H1 (cell line): ENCODE measurements at regions not wholly inside any gene's neighbourhood (a gene's known extent, or its start where the extent isn't known, plus 50 kb on each side); places are given as distances from the start of the nearest gene placed in this dataset.

Experiments used
- CTCF ChIA-PET: fragments of 300-600 bp; sonication (Branson Sonifier 250); formaldehyde crosslinking; loops from one replicate; lab custom pipeline; 2021; ENCODE audit not compliant: partially characterized antibody; lab: Charles Lee
- POLR2A ChIA-PET: fragments of 300-600 bp; sonication (Branson Sonifier 250); formaldehyde crosslinking; loops from one replicate; lab custom pipeline; 2021; ENCODE audit warnings: inconsistent platforms; ENCODE audit not compliant: partially characterized antibody; lab: Charles Lee
- DNase-seq, 2 experiments: peaks; one replicate each; pipeline versions ENCODE4 v3.0.0 to v3.0.0-alpha.2; 2010 to 2022; ENCODE audit warnings: low spot score in 2 of 2, low read depth in 1 of 2, mixed read lengths in 1 of 2
- FAIRE-seq: peaks from 2 replicates; lab custom pipeline; 2011; peaks lifted over from hg19 to GRCh38; lab: Jason Lieb, UNC
- H2AFZ ChIP-seq: 2 replicates; pipeline ENCODE4 v1.8.1; 2012; ENCODE audit warnings: low read length, inconsistent platforms
- H2AK5ac ChIP-seq: 2 replicates; pipeline ENCODE4 v1.6.1; 2013; ENCODE audit warnings: low read depth, low read length
- H2BK120ac ChIP-seq: replicated peaks from 2 replicates; pipeline ENCODE3; 2013; ENCODE audit warnings: low read depth, low read length, inconsistent platforms
- H2BK12ac ChIP-seq: 2 replicates; pipeline ENCODE4 v1.6.1; 2013; ENCODE audit warnings: low read depth, low read length
- H2BK15ac ChIP-seq: 2 replicates; pipeline ENCODE4 v1.6.1; 2013; ENCODE audit warnings: low read length
- H2BK20ac ChIP-seq: 2 replicates; pipeline ENCODE4 v1.6.1; 2013; ENCODE audit warnings: low read length
- H2BK5ac ChIP-seq: 2 replicates; pipeline ENCODE4 v1.6.1; 2013; ENCODE audit warnings: low read depth, low read length
- H3K14ac ChIP-seq: 2 replicates; pipeline ENCODE4 v1.6.1; 2013; ENCODE audit warnings: inconsistent platforms; ENCODE audit not compliant: insufficient read length
- H3K18ac ChIP-seq: 2 replicates; pipeline ENCODE4 v1.6.1; 2013; ENCODE audit warnings: low read length; ENCODE audit errors: extremely low read depth
- H3K23ac ChIP-seq: 2 replicates; pipeline ENCODE4 v1.6.1; 2013; ENCODE audit warnings: inconsistent platforms; ENCODE audit not compliant: insufficient read length
- H3K23me2 ChIP-seq: 2 replicates; pipeline ENCODE4 v1.6.1; 2013; ENCODE audit warnings: low read depth, low read length
- H3K27ac ChIP-seq: 2 replicates; pipeline ENCODE4 v1.6.1; 2011; ENCODE audit warnings: low read depth, low read length, inconsistent platforms
- H3K27me3 ChIP-seq, 4 experiments: replicated peaks in 1 of 4; 1 replicate in 1 of 4; 2 replicates in 3 of 4; pipeline versions ENCODE4 v1.6.1 to v1.8.1; 2011 to 2013; ENCODE audit warnings: low read length in 3 of 4, mild to moderate bottlenecking in 3 of 4, inconsistent platforms in 2 of 4, mixed read lengths in 2 of 4, moderate library complexity in 1 of 4; ENCODE audit not compliant: control insufficient read depth in 3 of 4, insufficient read depth in 3 of 4; ENCODE audit errors: extremely low read depth in 1 of 4
- H3K36me3 ChIP-seq, 4 experiments: 2 replicates each; pipeline versions ENCODE4 v1.6.1 to v1.8.1; 2011 to 2013; ENCODE audit warnings: mild to moderate bottlenecking in 4 of 4, low read length in 3 of 4, moderate library complexity in 2 of 4, control low read depth in 1 of 4, inconsistent platforms in 1 of 4; ENCODE audit not compliant: insufficient read depth in 4 of 4, control insufficient read depth in 2 of 4
- H3K4ac ChIP-seq: replicated peaks from 2 replicates; pipeline ENCODE3; 2013; ENCODE audit warnings: low read length, low read depth, mixed read lengths, inconsistent platforms; ENCODE audit not compliant: insufficient read length
- H3K4me1 ChIP-seq, 4 experiments: replicated peaks in 1 of 4; 1 replicate in 1 of 4; 2 replicates in 3 of 4; pipeline versions ENCODE4 v1.6.1 to v1.8.1; 2011 to 2013; ENCODE audit warnings: low read length in 3 of 4, inconsistent platforms in 2 of 4, mixed read lengths in 1 of 4; ENCODE audit not compliant: insufficient read depth in 4 of 4, control insufficient read depth in 3 of 4
- H3K4me2 ChIP-seq, 2 experiments: 2 replicates each; pipeline versions ENCODE4 v1.6.1 to v1.8.1; 2011 to 2013; ENCODE audit warnings: low read depth in 2 of 2, low read length in 2 of 2, control low read depth in 1 of 2, inconsistent platforms in 1 of 2, mild to moderate bottlenecking in 1 of 2; ENCODE audit not compliant: insufficient read depth in 1 of 2
- H3K4me3 ChIP-seq, 4 experiments: fragments of 200-600, 300-600 bp in 1 of 4; sonication (generic), shearing (Covaris generic), sonication (Bioruptor Twin) in 1 of 4; 2 replicates each; pipeline versions ENCODE4 v1.5.1 to v1.8.1; 2011 to 2016; ENCODE audit warnings: low read length in 4 of 4, low read depth in 3 of 4, control low read depth in 2 of 4, inconsistent platforms in 2 of 4, mild to moderate bottlenecking in 2 of 4, mixed read lengths in 1 of 4, moderate library complexity in 1 of 4; ENCODE audit not compliant: insufficient read depth in 2 of 4; ENCODE audit errors: extremely low read depth in 1 of 4
- H3K56ac ChIP-seq: replicated peaks from 2 replicates; pipeline ENCODE3; 2013; ENCODE audit warnings: low read depth, mild to moderate bottlenecking, mixed read lengths, low read length, inconsistent platforms; ENCODE audit not compliant: insufficient read length
- H3K79me1 ChIP-seq: 2 replicates; pipeline ENCODE4 v1.6.1; 2013; ENCODE audit warnings: low read depth, low read length, control low read depth
- H3K79me2 ChIP-seq, 2 experiments: 2 replicates each; pipeline versions ENCODE4 v1.6.1 to v1.8.1; 2012 to 2013; ENCODE audit warnings: low read length in 2 of 2, mild to moderate bottlenecking in 2 of 2, inconsistent platforms in 1 of 2; ENCODE audit not compliant: insufficient read depth in 2 of 2, control insufficient read depth in 1 of 2
- H3K9ac ChIP-seq, 4 experiments: replicated peaks in 1 of 4; 1 replicate in 1 of 4; 2 replicates in 3 of 4; pipeline versions ENCODE4 v1.6.1 to v1.8.1; 2011 to 2013; ENCODE audit warnings: low read depth in 3 of 4, low read length in 3 of 4, control low read depth in 2 of 4, mild to moderate bottlenecking in 2 of 4, moderate library complexity in 2 of 4, inconsistent platforms in 1 of 4; ENCODE audit errors: extremely low read depth in 1 of 4
- H3K9me3 ChIP-seq, 2 experiments: 2 replicates each; pipeline versions ENCODE4 v1.6.1 to v1.8.1; 2012 to 2013; ENCODE audit warnings: mild to moderate bottlenecking in 2 of 2, moderate library complexity in 2 of 2, control low read depth in 1 of 2, inconsistent platforms in 1 of 2, low read depth in 1 of 2, low read length in 1 of 2, mixed read lengths in 1 of 2; ENCODE audit not compliant: insufficient read depth in 2 of 2
- H4K20me1 ChIP-seq, 2 experiments: replicated peaks in 1 of 2; 2 replicates each; pipeline versions ENCODE3 to v1.8.1; 2011 to 2013; ENCODE audit warnings: inconsistent platforms in 2 of 2, low read length in 2 of 2, mild to moderate bottlenecking in 1 of 2; ENCODE audit not compliant: insufficient read depth in 2 of 2, control insufficient read depth in 1 of 2
- H4K5ac ChIP-seq: 2 replicates; pipeline ENCODE4 v1.6.1; 2013; ENCODE audit warnings: low read length, low read depth, mixed read lengths, inconsistent platforms; ENCODE audit not compliant: insufficient read length
- H4K8ac ChIP-seq: 2 replicates; pipeline ENCODE4 v1.8.0; 2013; ENCODE audit warnings: mild to moderate bottlenecking, moderate library complexity, low read length, inconsistent platforms; ENCODE audit not compliant: insufficient read depth; ENCODE audit errors: extremely low read depth
- H4K91ac ChIP-seq: replicated peaks from 2 replicates; pipeline ENCODE3; 2013; ENCODE audit warnings: low read length, mixed read lengths, inconsistent platforms; ENCODE audit not compliant: insufficient read length
- EZH2 ChIP-seq: fragments of 200-600 bp; sonication (generic); IDR thresholded peaks from 2 replicates; pipeline ENCODE4 v1.7.1; 2012; ENCODE audit warnings: low read depth, mild to moderate bottlenecking, moderate library complexity, low read length, inconsistent platforms; ENCODE audit not compliant: severe bottlenecking
- GABPA ChIP-seq: IDR thresholded peaks from 2 replicates; pipeline ENCODE4 v1.6.1; 2011; ENCODE audit warnings: mild to moderate bottlenecking, low read length, moderate library complexity, borderline replicate concordance; ENCODE audit not compliant: insufficient read depth
- RFX5 ChIP-seq: IDR thresholded peaks from 2 replicates; pipeline ENCODE4 v1.6.1; 2011; ENCODE audit warnings: low read depth, low read length, improper control_type of control experiment, borderline replicate concordance
- WGBS, 2 experiments: shearing (Covaris generic) in 1 of 2; methylation state at CpG; one replicate each; pipeline versions ENCODE4 v1.1.6 to v1.1.7; 2013 to 2015; ENCODE audit warnings: low lambda C conversion rate in 2 of 2, mixed read lengths in 2 of 2, inconsistent platforms in 1 of 2, low coverage in 1 of 2, missing lambda C conversion rate in 1 of 2; ENCODE audit not compliant: insufficient replicate concordance in 2 of 2, insufficient coverage in 1 of 2, insufficient read length in 1 of 2; ENCODE audit errors: extremely low coverage in 1 of 2, missing lambda C conversion rate in 1 of 2; 5-methylcytosine and 5-hydroxymethylcytosine counted together

- Histone ChIP-seq H2AK5ac (no peak overlapping the region), H2BK12ac (no peak overlapping the region), H3K27me3 (no peaks in the 10 kb centered on the region), H4K5ac (no peak overlapping the region), H3K36me3 (no peaks in the 10 kb centered on the region), H2BK120ac (no peak overlapping the region), H2BK5ac (no peak overlapping the region), H2BK15ac (no peak overlapping the region), H4K8ac (no peak overlapping the region), H2AFZ (no peak overlapping the region), H4K91ac (no peak overlapping the region), H3K4me1 (no peaks in the 10 kb centered on the region), H3K79me2 (no peaks in the 10 kb centered on the region), H3K14ac (no peak overlapping the region), H3K23ac (no peak overlapping the region), H3K79me1 (no peaks in the 10 kb centered on the region), H3K4me3 (no peak overlapping the region), H3K9me3 (0 out of 4 replicates have a peak, but pooled peaks cover 0 to 3% of the 10 kb centered on the region in 2 experiments), H3K4me2 (no peak overlapping the region), H3K4ac (no peak overlapping the region), H3K23me2 (no peaks in the 10 kb centered on the region), H3K9ac (no peak overlapping the region), H3K56ac (no peak overlapping the region), H4K20me1 (no peaks in the 10 kb centered on the region), H3K27ac (no peak overlapping the region), H2BK20ac (no peak overlapping the region), H3K18ac (no peak overlapping the region)
- DNase-seq = no peak
- no peak for FAIRE-seq
- 93% methylated on average over 4 of the region's 4 CpGs; no CpG with 5 or more reads in 1 of the 2 experiments for WGBS, 2 experiments
- ChIA-PET CTCF (no interaction called here), POLR2A (no interaction called here)
- TF ChIP-seq EZH2 (no peak), RFX5 (no peak), GABPA (no peak)
Observed at GRCh38 chr2:114389021-114389420, 53.4 kb upstream of the DPP10 start.
